GM12891 (cell line): ENCODE measurements at regions not wholly inside any gene's neighbourhood (a gene's known extent, or its start where the extent isn't known, plus 50 kb on each side); places are given as distances from the start of the nearest gene placed in this dataset.
A peak's percentile ranks its signal among the peaks of the same experiment; 100 is the strongest.

Experiments used
- DNase-seq: peaks from one replicate; pipeline ENCODE4 v3.0.0; 2011; ENCODE audit warnings: low spot score; ENCODE audit not compliant: insufficient read length
- FAIRE-seq: peaks from 2 replicates; lab custom pipeline; 2011; peaks lifted over from hg19 to GRCh38; lab: Jason Lieb, UNC
- PAX5 ChIP-seq: IDR thresholded peaks from 2 replicates; pipeline ENCODE4 v1.6.1; 2011; ENCODE audit warnings: low read length, moderate library complexity, mild to moderate bottlenecking; ENCODE audit not compliant: insufficient read depth, severe bottlenecking
- POLR2A ChIP-seq: IDR thresholded peaks from 2 replicates; pipeline ENCODE4 v1.6.1; 2011; ENCODE audit warnings: low read depth, low read length, control low read depth
- POLR2AphosphoS5 ChIP-seq: IDR thresholded peaks from 2 replicates; pipeline ENCODE4 v1.6.1; 2011; ENCODE audit warnings: low read depth, low read length, control low read depth
- POU2F2 ChIP-seq: IDR thresholded peaks from 2 replicates; pipeline ENCODE4 v1.6.1; 2011; ENCODE audit warnings: low read depth, mild to moderate bottlenecking, control low read depth, low read length, moderate library complexity
- SPI1 ChIP-seq: IDR thresholded peaks from 2 replicates; pipeline ENCODE4 v1.6.1; 2011; ENCODE audit warnings: low read depth, low read length, control low read depth
- TAF1 ChIP-seq: IDR thresholded peaks from 2 replicates; pipeline ENCODE4 v1.6.1; 2011; ENCODE audit warnings: low read depth, low read length, control low read depth

- DNase-seq = no peak
Observed at GRCh38 chr3:94225148-94225865, 162.4 kb downstream of the NSUN3 start.

GRCh38 chr3:94226078-94226477, 163.2 kb downstream of the NSUN3 start:
- no peak for FAIRE-seq
- no peak for DNase-seq
- TF ChIP-seq POLR2A = no peak
- TF ChIP-seq POLR2AphosphoS5 = no peak
- no peak for TF ChIP-seq PAX5
- no peak for TF ChIP-seq POU2F2
- no peak for TF ChIP-seq SPI1
- TF ChIP-seq TAF1 = no peak

More at GRCh38 chr3:94225148-94225865, 162.4 kb downstream of the NSUN3 start:
- TF ChIP-seq POU2F2 (no peak), PAX5 (no peak), SPI1 (no peak), POLR2AphosphoS5 (no peak), TAF1 (no peak), POLR2A (no peak)
- no peak for FAIRE-seq

- no peak for FAIRE-seq
- no peak for TF ChIP-seq POLR2AphosphoS5
- no peak for TF ChIP-seq POLR2A
- no peak for TF ChIP-seq TAF1
- no peak for TF ChIP-seq POU2F2
- no peak for TF ChIP-seq PAX5
- no peak for DNase-seq
Observed at GRCh38 chr3:94232921-94233320, 170.1 kb downstream of the NSUN3 start.

GRCh38 chr3:94234177-94234788, 171.4 kb downstream of the NSUN3 start:
- TF ChIP-seq TAF1 (no peak), POU2F2 (no peak), PAX5 (no peak), POLR2A (no peak), SPI1 (no peak), POLR2AphosphoS5 (no peak)
- DNase-seq = no peak

GRCh38 chr3:94241986-94242385, 179.1 kb downstream of the NSUN3 start:
- FAIRE-seq (no peak), DNase-seq (no peak)
- TF ChIP-seq POLR2A (no peak), PAX5 (no peak), SPI1 (no peak), POLR2AphosphoS5 (no peak), TAF1 (no peak), POU2F2 (no peak)

More at GRCh38 chr3:94234177-94234788, 171.4 kb downstream of the NSUN3 start:
- FAIRE-seq = no peak

- FAIRE-seq = no peak
- TF ChIP-seq POLR2A (no peak), TAF1 (no peak), PAX5 (no peak), SPI1 (no peak), POU2F2 (no peak), POLR2AphosphoS5 (no peak)
- DNase-seq = no peak
Observed at GRCh38 chr3:94246171-94246570, 183.3 kb downstream of the NSUN3 start.

GRCh38 chr3:94248042-94248441, 185.2 kb downstream of the NSUN3 start:
- no peak for DNase-seq
- TF ChIP-seq POU2F2 = no peak
- no peak for TF ChIP-seq SPI1
- no peak for TF ChIP-seq PAX5
- no peak for TF ChIP-seq POLR2AphosphoS5
- no peak for TF ChIP-seq POLR2A
- TF ChIP-seq TAF1 = no peak
- FAIRE-seq = no peak

- TF ChIP-seq TAF1 (no peak), SPI1 (no peak), POLR2AphosphoS5 (no peak), PAX5 (no peak), POU2F2 (no peak), POLR2A (no peak)
- DNase-seq = peak; percentile 7
- FAIRE-seq = peak; percentile 84
Observed at GRCh38 chr3:94249491-94250079, 186.7 kb downstream of the NSUN3 start.

- DNase-seq (no peak), FAIRE-seq (no peak)
- TF ChIP-seq TAF1 (no peak), POLR2AphosphoS5 (no peak), POU2F2 (no peak), POLR2A (no peak), PAX5 (no peak), SPI1 (no peak)
Observed at GRCh38 chr3:94251566-94251965, 188.7 kb downstream of the NSUN3 start.
